Immature natural killer cell (primary cell): ENCODE measurements at regions not wholly inside any gene's neighbourhood (a gene's known extent, or its start where the extent isn't known, plus 50 kb on each side); places are given as distances from the start of the nearest gene placed in this dataset.

Experiments used
- DNase-seq, 3 donors: peaks; one replicate each; pipeline ENCODE4 v3.0.0; 2022; ENCODE audit warnings: mixed read lengths in 1 of 3
- H3K27ac Mint-ChIP-seq, 6 donors: one replicate each; pipeline ENCODE4 v1.8.0; 2020; ENCODE audit warnings: mixed read lengths in 6 of 6, mild to moderate bottlenecking in 5 of 6, inconsistent platforms in 4 of 6, moderate library complexity in 3 of 6
- H3K27me3 Mint-ChIP-seq, 3 donors: one replicate each; pipeline ENCODE4 v1.8.0; 2020 to 2021; ENCODE audit warnings: low read depth in 3 of 3, mild to moderate bottlenecking in 3 of 3, mixed read lengths in 3 of 3, moderate library complexity in 3 of 3, inconsistent platforms in 1 of 3
- H3K36me3 Mint-ChIP-seq, 3 donors: one replicate each; pipeline ENCODE4 v1.8.0; 2020; ENCODE audit warnings: mixed read lengths in 3 of 3, inconsistent platforms in 2 of 3, mild to moderate bottlenecking in 2 of 3
- H3K4me1 Mint-ChIP-seq, 2 donors: one replicate each; pipeline ENCODE4 v1.8.0; 2020; ENCODE audit warnings: inconsistent platforms in 2 of 2, mild to moderate bottlenecking in 2 of 2, mixed read lengths in 2 of 2, moderate library complexity in 1 of 2
- H3K4me3 Mint-ChIP-seq, 5 donors: one replicate each; pipeline ENCODE4 v1.8.0; 2020; ENCODE audit warnings: mild to moderate bottlenecking in 5 of 5, mixed read lengths in 5 of 5, inconsistent platforms in 3 of 5, moderate library complexity in 3 of 5
- H3K9me3 Mint-ChIP-seq, 6 donors: one replicate each; pipeline ENCODE4 v1.8.0; 2020; ENCODE audit warnings: mild to moderate bottlenecking in 6 of 6, mixed read lengths in 6 of 6, inconsistent platforms in 4 of 6, moderate library complexity in 3 of 6

- no peak overlapping the region for H3K27ac Mint-ChIP-seq
- peaks cover 0 to 2% (median 2%) of the 10 kb centered on the region in 3 donors for H3K27me3 Mint-ChIP-seq
- no peak overlapping the region for H3K4me3 Mint-ChIP-seq
- H3K9me3 Mint-ChIP-seq: peaks cover 0 to 5% (median 0%) of the 10 kb centered on the region in 6 donors
- DNase-seq: no peak
- peaks cover 0 to 8% (median 3%) of the 10 kb centered on the region in 3 donors for H3K36me3 Mint-ChIP-seq
- H3K4me1 Mint-ChIP-seq: no peaks in the 10 kb centered on the region
Observed at GRCh38 chr2:67566285-67566684, 169.2 kb downstream of the ETAA1 start.

- Mint-ChIP-seq H3K36me3 (peaks cover 0 to 6% (median 0%) of the 10 kb centered on the region in 3 donors), H3K4me3 (no peak overlapping the region), H3K27ac (no peak overlapping the region)
Observed at GRCh38 chr2:67566958-67567635, 170.0 kb downstream of the ETAA1 start.

GRCh38 chr2:67567886-67568285 lies 170.8 kb downstream of the ETAA1 start:
- Mint-ChIP-seq H3K36me3 (peaks cover 0 to 9% (median 0%) of the 10 kb centered on the region in 3 donors), H3K9me3 (peaks cover 0 to 5% (median 0%) of the 10 kb centered on the region in 6 donors), H3K27ac (no peak overlapping the region), H3K4me1 (no peaks in the 10 kb centered on the region), H3K4me3 (no peak overlapping the region), H3K27me3 (peaks cover 0 to 2% (median 2%) of the 10 kb centered on the region in 3 donors)
- no peak for DNase-seq

More at GRCh38 chr2:67566958-67567635, 170.0 kb downstream of the ETAA1 start:
- H3K27me3 Mint-ChIP-seq: peaks cover 0 to 4% (median 2%) of the 10 kb centered on the region in 3 donors
- no peaks in the 10 kb centered on the region for H3K4me1 Mint-ChIP-seq
- no peak for DNase-seq
- peaks cover 0 to 5% (median 0%) of the 10 kb centered on the region in 6 donors for H3K9me3 Mint-ChIP-seq

DNA sequence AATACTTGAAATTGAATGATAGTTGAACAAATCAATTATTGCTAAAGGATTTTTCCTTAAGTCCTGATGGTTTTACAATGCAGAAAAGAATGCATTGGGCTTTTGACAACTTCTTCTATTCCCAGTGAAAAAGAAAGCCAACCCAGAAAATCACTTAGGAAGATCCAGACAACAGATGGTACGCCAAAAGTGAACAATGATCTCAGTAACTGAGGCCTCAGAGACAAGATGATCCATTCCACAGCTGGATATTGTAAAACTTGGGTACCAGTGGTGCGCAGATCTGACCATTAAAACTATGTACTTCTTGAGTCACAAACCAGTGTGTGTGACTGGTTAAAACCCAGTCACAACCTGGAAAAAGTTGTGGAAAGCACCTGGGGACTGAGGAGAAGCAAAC lies 173.5 kb downstream of the ETAA1 start:
- Mint-ChIP-seq H3K4me1 (no peaks in the 10 kb centered on the region), H3K27me3 (peaks cover 0 to 2% (median 2%) of the 10 kb centered on the region in 3 donors), H3K27ac (no peak overlapping the region), H3K4me3 (no peak overlapping the region), H3K9me3 (peaks cover 0 to 7% (median 0%) of the 10 kb centered on the region in 6 donors), H3K36me3 (peaks cover 0 to 10% (median 7%) of the 10 kb centered on the region in 3 donors)
- no peak for DNase-seq

DNA sequence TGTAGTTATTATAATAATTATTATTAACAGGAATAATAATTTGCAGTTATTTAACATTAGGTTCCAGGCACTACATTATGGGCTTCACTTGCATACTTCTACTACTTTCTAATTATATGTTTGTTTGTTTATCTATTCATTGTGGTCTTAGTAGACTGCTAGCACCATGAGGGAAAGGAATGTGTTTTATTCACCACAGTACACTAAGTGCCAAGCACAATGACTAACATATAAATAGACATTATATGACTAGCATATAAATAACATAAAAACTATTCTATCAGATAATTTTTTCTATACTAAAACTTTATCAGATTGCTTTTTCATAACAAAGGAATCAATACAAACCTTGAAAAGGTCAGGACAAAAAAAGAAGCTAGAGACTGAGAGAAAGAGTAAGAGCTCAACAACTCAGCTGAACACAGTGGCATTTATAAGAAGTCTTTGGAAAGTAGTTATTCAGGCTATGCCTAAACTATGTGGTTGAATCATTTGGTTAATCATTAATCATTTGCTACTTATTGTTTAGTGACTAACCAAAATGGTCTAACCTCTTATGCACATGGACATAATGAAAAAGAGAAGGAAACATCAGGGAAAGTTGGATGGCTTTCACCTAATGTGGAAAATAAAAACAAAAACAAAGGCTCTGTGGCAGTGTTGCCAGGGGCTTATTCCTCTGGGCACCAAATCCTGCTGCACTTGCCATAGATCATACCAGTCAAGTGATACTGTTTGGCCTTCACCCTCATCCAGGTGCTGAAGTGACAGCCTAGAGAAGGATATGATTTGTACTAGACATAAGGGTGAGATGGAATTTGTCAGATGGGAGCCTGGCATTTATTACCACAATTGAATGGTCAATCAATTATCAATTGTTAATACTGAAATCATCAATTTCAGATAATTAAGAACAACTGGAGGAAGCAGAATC lies 174.9 kb downstream of the ETAA1 start:
- DNase-seq: no peak
- H3K27ac Mint-ChIP-seq: no peak overlapping the region
- H3K4me1 Mint-ChIP-seq: no peaks in the 10 kb centered on the region
- peaks cover 0 to 7% (median 0%) of the 10 kb centered on the region in 6 donors for H3K9me3 Mint-ChIP-seq
- H3K27me3 Mint-ChIP-seq: peaks cover 0 to 2% (median 2%) of the 10 kb centered on the region in 3 donors
- H3K36me3 Mint-ChIP-seq: peaks cover 0 to 7% (median 5%) of the 10 kb centered on the region in 3 donors
- H3K4me3 Mint-ChIP-seq: no peak overlapping the region

GRCh38 chr2:67572721-67573435 lies 175.7 kb downstream of the ETAA1 start:
- DNase-seq: no peak
- Mint-ChIP-seq H3K36me3 (peaks cover 0 to 7% (median 5%) of the 10 kb centered on the region in 3 donors), H3K27ac (no peak overlapping the region), H3K4me1 (peaks cover 0 to 2% of the 10 kb centered on the region in 2 donors), H3K4me3 (no peak overlapping the region), H3K9me3 (peaks cover 0 to 7% (median 0%) of the 10 kb centered on the region in 6 donors), H3K27me3 (peaks cover 0 to 2% (median 2%) of the 10 kb centered on the region in 3 donors)

DNA sequence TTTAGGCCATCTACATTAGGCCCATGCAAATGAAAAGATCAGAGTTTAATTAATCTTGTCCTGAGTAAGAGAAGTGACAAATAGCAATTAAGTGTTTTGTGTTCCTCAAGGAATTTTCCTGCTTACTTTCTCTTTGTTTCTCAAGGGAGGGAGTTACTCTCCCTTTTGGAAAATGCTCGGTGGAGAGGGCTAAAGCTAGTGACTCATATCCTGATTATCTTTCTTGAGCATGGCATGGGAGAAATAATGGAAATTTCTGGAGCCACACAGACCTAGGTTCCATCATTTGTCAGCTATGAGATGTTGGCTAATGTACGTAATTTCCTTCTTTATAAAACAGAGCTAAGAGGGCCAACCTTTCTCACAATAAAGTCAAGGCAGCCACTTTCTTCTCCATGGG lies 177.1 kb downstream of the ETAA1 start:
- no peak for DNase-seq
- Mint-ChIP-seq H3K4me3 (no peak overlapping the region), H3K4me1 (peaks cover 4 to 7% of the 10 kb centered on the region in 2 donors), H3K27ac (no peak overlapping the region), H3K27me3 (peaks cover 0 to 2% (median 2%) of the 10 kb centered on the region in 3 donors), H3K36me3 (peaks cover 0 to 7% (median 5%) of the 10 kb centered on the region in 3 donors), H3K9me3 (peaks cover 0 to 7% (median 0%) of the 10 kb centered on the region in 6 donors)

- Mint-ChIP-seq H3K27me3 (peaks cover 0 to 2% (median 0%) of the 10 kb centered on the region in 3 donors), H3K4me3 (no peak overlapping the region)
Observed at GRCh38 chr2:67576226-67576625, 179.1 kb downstream of the ETAA1 start.

DNA sequence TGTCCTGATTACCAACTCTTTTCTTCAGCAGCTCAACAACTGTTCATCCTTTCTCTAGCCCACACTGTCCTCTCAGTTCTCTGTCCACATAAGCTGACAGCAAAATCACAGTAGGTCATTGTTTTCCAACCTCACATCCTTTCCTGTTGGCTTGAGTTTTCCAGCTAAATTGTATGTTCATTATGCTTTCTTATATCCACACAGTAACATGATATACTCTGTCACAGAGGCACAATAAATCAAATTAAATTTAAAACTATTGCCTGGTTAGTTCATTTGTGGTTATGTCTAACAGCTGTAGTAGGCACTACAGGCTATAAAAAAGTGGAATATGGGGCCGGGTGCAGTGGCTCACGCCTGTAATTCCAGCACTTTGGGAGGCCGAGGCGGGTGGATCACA lies 179.9 kb downstream of the ETAA1 start:
- Mint-ChIP-seq H3K27ac (no peak overlapping the region), H3K36me3 (peaks cover 0 to 7% (median 5%) of the 10 kb centered on the region in 3 donors), H3K9me3 (peaks cover 0 to 16% (median 4%) of the 10 kb centered on the region in 6 donors), H3K27me3 (no peaks in the 10 kb centered on the region), H3K4me3 (no peak overlapping the region), H3K4me1 (peaks cover 8 to 10% of the 10 kb centered on the region in 2 donors)
- no peak for DNase-seq

More at GRCh38 chr2:67576226-67576625, 179.1 kb downstream of the ETAA1 start:
- H3K36me3 Mint-ChIP-seq: peaks cover 0 to 7% (median 5%) of the 10 kb centered on the region in 3 donors
- H3K4me1 Mint-ChIP-seq: peaks cover 8 to 10% of the 10 kb centered on the region in 2 donors
- H3K9me3 Mint-ChIP-seq: peaks cover 0 to 12% (median 0%) of the 10 kb centered on the region in 6 donors
- DNase-seq: no peak
- no peak overlapping the region for H3K27ac Mint-ChIP-seq

DNA sequence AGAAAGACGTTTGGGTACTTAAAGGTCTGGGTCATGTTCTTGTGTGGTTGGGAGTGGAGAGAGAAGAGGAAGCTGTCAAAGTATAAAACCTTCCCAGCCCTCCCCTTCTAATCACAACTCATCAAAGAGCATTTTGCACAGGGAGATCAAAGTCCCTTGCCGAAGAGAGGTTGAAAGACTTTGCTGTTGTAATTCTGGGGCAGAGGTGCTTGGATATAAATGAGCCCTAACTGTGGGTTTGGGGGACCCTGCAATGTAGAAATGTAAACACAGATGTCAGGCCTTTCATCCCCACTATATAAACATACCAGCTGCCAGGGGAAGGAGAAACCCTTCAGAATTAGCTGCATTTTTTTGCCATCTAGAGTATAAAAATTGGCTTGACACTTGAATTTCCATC lies 182.1 kb downstream of the ETAA1 start:
- no peak overlapping the region for H3K27ac Mint-ChIP-seq

DNA sequence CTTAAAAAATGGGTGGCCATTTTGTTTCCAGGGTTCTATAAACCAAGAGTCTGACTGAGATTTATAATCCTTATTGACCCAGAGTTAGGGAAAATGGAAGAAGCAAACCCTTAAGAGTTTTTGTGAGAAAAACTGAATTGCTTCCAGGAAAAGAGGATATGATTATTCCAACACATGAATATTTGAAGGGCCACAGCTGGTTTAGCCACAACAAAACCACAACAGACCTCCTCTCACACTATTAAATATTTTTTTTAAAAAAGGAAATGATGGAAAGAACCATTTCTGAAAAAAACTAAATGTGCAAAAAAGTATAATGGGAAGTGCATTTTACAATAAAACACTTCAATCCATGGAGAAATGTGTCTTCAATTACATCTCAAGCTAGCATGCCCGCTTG lies 182.7 kb downstream of the ETAA1 start:
- H3K27ac Mint-ChIP-seq: no peak overlapping the region
- H3K36me3 Mint-ChIP-seq: peaks cover 3 to 11% (median 8%) of the 10 kb centered on the region in 3 donors
- peaks cover 0 to 4% (median 0%) of the 10 kb centered on the region in 3 donors for H3K27me3 Mint-ChIP-seq
- H3K4me1 Mint-ChIP-seq: peaks cover 8 to 10% of the 10 kb centered on the region in 2 donors
- no peak for DNase-seq
- H3K9me3 Mint-ChIP-seq: peaks cover 12 to 32% (median 20%) of the 10 kb centered on the region in 6 donors
- no peak overlapping the region for H3K4me3 Mint-ChIP-seq

More for the DNA sequence above, 182.1 kb downstream of the ETAA1 start:
- DNase-seq: no peak
- H3K4me1 Mint-ChIP-seq: peaks cover 8 to 10% of the 10 kb centered on the region in 2 donors
- no peak overlapping the region for H3K4me3 Mint-ChIP-seq
- peaks cover 6 to 26% (median 15%) of the 10 kb centered on the region in 6 donors for H3K9me3 Mint-ChIP-seq
- H3K27me3 Mint-ChIP-seq: peaks cover 0 to 3% (median 0%) of the 10 kb centered on the region in 3 donors
- peaks cover 3 to 5% (median 5%) of the 10 kb centered on the region in 3 donors for H3K36me3 Mint-ChIP-seq

- no peak overlapping the region for H3K4me3 Mint-ChIP-seq
- no peak for DNase-seq
- H3K4me1 Mint-ChIP-seq: peaks cover 8 to 10% of the 10 kb centered on the region in 2 donors
- peaks cover 6 to 22% (median 14%) of the 10 kb centered on the region in 3 donors for H3K36me3 Mint-ChIP-seq
- H3K9me3 Mint-ChIP-seq: peaks cover 16 to 49% (median 37%) of the 10 kb centered on the region in 6 donors
- H3K27ac Mint-ChIP-seq: no peak overlapping the region
- peaks cover 1 to 4% (median 4%) of the 10 kb centered on the region in 3 donors for H3K27me3 Mint-ChIP-seq
Observed at GRCh38 chr2:67581751-67582150, 184.6 kb downstream of the ETAA1 start.

DNA sequence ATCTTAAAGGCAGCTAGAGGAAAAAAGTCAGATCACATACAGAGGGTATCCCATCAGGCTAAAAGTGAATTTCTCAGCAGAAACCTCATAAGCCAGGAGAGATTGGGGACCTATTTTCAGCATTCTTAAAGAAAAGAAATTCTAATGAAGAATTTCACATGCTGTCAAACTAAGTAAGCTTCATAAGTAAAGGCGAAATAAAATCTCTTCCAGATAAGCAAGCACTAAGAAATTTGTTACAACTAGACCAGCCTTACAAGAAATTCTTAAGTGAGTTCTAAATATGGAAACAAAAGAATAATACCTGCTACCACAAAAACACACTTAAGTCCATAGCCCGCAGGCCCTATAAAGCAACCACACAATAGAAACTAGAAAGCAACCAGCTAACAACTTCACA lies 186.1 kb downstream of the ETAA1 start:
- Mint-ChIP-seq H3K4me1 (peaks cover 7 to 8% of the 10 kb centered on the region in 2 donors), H3K27me3 (peaks cover 1 to 4% (median 4%) of the 10 kb centered on the region in 3 donors), H3K36me3 (peaks cover 6 to 22% (median 14%) of the 10 kb centered on the region in 3 donors), H3K27ac (no peak overlapping the region), H3K4me3 (no peak overlapping the region), H3K9me3 (peaks cover 20 to 52% (median 39%) of the 10 kb centered on the region in 6 donors)
- no peak for DNase-seq
